ENCODE measurements at regions not wholly inside any gene's neighbourhood (a gene's known extent, or its start where the extent isn't known, plus 50 kb on each side); places are given as distances from the start of the nearest gene placed in this dataset.

DNA sequence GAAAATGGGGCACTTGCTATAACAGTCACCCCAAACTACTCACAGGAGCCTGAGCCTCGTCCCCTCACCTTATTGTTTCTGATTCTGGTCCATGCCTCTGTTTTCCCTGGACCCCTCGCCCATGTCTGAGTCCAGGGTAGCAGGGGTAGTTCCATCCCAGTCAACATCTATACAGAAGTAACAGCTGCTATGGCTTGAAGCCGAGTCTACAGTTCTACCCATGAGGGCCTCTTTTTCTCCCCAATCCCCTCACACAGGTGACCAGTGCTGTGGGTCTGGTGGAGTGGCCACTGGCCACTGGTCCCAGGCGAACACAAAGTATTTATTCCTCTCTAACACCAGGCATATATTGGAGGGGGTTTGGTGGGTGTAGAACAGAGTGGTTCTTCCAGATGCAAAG is 116.4 kb downstream of the ZNF280B start:
- DNase-seq, result no peak

GRCh38 chr22:22394591-22394990 is 114.0 kb downstream of the ZNF280B start:
- no peak for DNase-seq

DNA sequence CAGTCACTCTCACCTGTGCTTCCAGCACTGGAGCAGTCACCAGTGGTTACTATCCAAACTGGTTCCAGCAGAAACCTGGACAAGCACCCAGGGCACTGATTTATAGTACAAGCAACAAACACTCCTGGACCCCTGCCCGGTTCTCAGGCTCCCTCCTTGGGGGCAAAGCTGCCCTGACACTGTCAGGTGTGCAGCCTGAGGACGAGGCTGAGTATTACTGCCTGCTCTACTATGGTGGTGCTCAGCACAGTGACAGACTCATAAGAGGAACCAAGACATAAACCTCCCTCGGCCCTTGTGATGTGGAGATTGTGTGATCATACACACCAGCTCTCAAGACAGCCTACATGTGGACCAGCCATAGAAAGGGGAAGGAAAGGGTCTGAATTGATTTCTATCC is 113.3 kb downstream of the ZNF280B start:
- no peak for DNase-seq

GRCh38 chr22:22396741-22397291 is 111.7 kb downstream of the ZNF280B start:
- DNase-seq, result no peak

- peak in 23 of 56 donors; percentile 7 to 69 (median 32) for DNase-seq
These were observed 111.2 kb downstream of the ZNF280B start for GRCh38 chr22:22397292-22397870.

DNA sequence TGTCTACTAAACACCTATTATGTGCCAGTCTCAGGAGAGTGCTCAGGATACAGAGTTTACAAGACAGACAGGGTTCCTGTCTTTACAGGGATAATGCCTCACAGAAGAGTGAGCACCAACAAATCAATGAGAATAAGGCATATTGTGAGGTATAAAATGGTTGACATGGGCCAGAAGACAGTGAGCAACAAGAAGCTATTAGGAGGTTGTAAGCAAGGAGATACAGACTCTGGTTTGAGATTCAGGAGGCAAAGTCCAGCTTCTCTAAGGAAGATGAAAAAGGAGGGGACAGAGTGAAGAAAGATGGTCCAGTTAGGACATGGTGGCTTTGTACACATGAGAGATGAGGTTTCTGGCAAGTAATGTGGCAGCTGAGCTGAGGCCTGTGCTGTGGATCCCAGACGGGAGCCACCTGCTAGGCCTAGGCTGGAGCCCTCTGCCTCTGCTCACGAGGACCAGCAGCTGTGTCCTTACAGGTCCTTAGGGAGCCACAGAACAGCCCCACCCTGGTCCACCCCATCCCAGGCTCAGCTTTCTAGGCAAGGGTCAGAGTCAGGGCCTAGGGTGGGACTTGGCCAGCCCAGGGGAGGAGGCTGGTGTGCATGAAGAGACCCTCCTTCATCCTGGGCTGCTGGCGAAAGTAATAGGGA is 110.5 kb downstream of the ZNF280B start:
- no peak for DNase-seq

DNA sequence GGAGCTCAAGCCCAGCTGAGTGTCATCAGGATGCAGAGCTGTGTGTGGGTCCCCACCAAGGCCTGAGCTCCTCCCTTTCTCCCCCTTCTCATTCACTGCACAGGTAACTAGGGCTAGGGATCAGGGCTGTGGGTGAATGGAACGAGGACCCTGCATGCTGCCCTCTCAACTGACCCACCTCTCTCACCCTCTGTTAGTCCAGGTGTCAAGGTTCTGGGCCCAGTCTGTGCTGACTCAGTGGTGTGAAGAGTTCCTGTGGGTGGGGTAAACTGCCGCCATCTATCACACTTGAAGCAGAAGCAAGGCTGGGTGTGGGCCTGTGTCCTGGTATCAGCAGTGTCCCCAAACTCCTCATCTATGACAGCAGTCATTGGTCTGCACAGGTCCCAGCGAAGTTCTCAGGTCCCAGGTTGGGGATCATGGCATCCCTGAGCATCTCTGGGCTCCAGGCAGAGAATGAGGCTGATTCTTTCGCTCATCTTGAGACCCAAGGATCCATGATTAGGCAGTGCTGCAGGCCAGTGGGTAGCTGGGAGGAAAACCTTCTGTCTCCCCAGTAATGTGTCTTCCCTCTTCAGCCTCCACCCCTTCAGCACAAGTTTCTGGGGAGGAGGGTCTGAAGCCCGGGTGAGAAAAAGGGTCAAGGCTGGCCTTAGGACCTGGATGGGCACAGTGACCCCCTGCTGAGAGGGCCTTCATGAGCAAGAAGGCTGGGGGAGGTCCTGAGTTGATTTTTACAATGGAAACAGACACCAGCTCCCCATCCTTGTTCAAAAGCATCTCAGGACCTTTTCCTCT is 109.8 kb downstream of the ZNF280B start:
- DNase-seq, result no peak

- no peak for DNase-seq
These were observed 108.4 kb downstream of the ZNF280B start for GRCh38 chr22:22400099-22400498.

- no peak for DNase-seq
These were observed 107.6 kb downstream of the ZNF280B start for GRCh38 chr22:22400964-22401363.

- no peak for DNase-seq
These were observed 107.2 kb downstream of the ZNF280B start for GRCh38 chr22:22401381-22401780.

GRCh38 chr22:22403306-22403705 is 105.2 kb downstream of the ZNF280B start:
- DNase-seq, result no peak

- DNase-seq, result no peak
These were observed 104.8 kb downstream of the ZNF280B start for GRCh38 chr22:22403771-22404170.

- no peak for DNase-seq
These were observed 103.8 kb downstream of the ZNF280B start for GRCh38 chr22:22404598-22405284.

- no peak for DNase-seq
These were observed 102.0 kb downstream of the ZNF280B start for GRCh38 chr22:22406445-22407027.

- no peak for DNase-seq
These were observed 101.5 kb downstream of the ZNF280B start for GRCh38 chr22:22407061-22407460.

DNA sequence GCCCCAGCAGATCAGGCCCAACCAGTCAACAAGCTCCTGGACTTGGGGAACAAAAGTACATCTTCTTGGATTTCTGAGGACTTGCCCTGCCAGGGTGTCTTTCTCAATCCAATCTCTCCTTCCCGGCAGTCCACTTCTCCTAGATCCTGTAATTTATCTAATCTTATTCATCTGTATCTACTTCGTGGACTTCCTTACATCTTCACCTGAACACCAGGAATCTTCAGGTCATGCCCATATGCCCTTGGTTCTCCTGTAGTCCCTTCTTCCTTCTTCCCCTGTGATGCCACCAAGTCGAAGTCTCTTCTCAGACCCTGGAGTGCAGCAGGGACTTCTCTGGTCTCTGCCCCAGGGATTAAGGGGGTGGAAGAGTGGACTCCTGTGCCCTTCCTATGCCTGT is 100.3 kb downstream of the ZNF280B start:
- DNase-seq, result no peak

DNA sequence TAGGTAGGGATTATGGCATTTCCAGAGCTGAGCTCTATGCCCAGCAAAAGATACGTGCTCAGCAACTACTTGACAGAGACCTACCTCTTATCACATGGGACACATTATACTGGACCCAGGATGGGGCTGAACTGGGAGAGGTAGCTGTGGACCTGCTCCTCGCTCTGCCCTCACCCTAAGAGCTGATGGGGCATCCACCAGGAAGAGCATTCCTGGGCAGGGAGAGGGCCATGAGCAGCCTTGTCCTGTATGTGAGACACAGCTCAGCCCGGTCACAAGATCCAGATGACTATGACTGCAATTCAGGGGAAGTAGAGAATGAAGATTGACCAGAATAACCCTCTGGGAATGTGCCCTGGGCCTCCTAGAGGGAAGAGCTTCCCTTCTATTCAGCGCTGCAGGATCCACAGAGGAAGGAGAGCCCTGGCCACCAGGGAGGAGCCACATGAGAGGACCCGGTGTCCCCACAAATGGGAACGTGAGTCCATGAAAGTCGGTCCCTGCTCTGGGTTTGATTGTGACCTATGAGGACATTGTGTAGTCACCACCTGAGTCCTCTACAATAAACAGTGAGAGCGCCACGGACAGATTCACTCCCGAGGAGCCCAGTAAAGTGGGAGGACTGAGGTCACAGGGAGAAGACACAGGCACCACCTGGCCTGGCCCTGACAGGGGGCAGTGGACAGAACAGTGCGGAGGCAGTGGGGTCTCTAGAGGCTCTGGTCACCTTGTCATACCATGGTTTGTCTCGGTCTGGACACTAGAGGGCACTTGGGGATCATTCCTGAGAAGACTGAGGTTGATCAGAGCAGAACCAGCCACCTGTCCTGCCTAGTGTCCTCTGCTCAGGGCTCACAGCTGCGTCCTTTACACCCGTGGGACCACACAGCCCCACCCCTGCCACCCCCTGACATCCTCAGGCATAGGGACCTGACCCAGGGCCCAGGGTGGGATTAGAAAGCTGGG is 99.5 kb downstream of the ZNF280B start:
- DNase-seq, result peak in 2 of 56 donors; percentile 13

DNA sequence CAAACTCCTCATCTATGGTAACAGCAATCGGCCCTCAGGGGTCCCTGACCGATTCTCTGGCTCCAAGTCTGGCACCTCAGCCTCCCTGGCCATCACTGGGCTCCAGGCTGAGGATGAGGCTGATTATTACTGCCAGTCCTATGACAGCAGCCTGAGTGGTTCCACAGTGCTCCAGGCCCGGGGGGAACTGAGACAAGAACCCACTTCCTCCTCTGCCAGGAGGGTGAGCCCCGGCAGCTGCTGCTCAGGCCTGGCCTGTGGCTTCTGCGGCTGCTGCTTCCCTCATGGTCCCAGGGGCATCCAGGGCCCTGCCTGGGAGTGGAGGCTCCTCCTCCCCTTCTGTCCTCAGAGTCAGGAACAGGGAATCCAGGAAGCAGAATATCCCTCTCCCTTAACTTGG is 98.4 kb downstream of the ZNF280B start:
- DNase-seq, result peak in 5 of 56 donors; percentile 7 to 31 (median 28)

DNA sequence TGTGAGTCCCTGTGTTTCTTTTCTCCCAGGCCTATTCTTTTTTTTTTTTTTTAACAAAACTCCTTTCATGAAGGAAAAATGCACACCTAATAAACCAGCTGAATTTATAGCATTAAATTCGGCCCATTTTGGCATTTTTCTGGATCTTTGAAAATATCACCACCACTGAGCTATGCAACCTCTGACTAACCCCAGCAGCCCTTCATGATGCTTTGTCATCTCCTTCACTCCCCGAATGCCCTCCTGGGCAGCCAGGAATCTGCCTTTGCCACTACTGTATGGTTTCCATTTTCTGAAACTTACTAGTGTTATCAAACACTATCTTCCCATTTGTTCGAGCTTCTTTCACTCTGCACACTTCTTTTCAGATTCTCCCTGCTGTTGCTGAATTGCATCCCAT is 97.9 kb downstream of the ZNF280B start:
- no peak for DNase-seq

- no peak for DNase-seq
These were observed 94.3 kb downstream of the ZNF280B start for GRCh38 chr22:22414266-22414665.

Data from nucleus accumbens (tissue), 56 donors.